ENCODE measurements at regions not wholly inside any gene's neighbourhood (a gene's known extent, or its start where the extent isn't known, plus 50 kb on each side); places are given as distances from the start of the nearest gene placed in this dataset.

- TF ChIP-seq CTCF (IDR thresholded peaks at IDR 0.05), result no peak
- no peak for TF ChIP-seq POLR2A (IDR thresholded peaks at IDR 0.05)
Measured at GRCh38 chr13:74250738-74251190, 116.6 kb upstream of the KLF12 start.
